Effector memory CD4-positive, alpha-beta T cell (primary cell): ENCODE measurements at regions not wholly inside any gene's neighbourhood (a gene's known extent, or its start where the extent isn't known, plus 50 kb on each side); places are given as distances from the start of the nearest gene placed in this dataset.
"Not testable (repeated sequence)": the region's sequence is repeated elsewhere in the genome, so short reads cannot be mapped to it uniquely, and the experiment has no call there.

Source experiments
- DNase-seq, 3 donors: peaks; one replicate each; pipeline ENCODE4 v3.0.0-alpha.2; 2020
- H3K27ac ChIP-seq: 2 replicates; pipeline ENCODE4 v1.7.0; 2013; ENCODE audit warnings: mild to moderate bottlenecking, low read length, moderate library complexity; ENCODE audit not compliant: insufficient read depth, poor library complexity, severe bottlenecking
- H3K27me3 ChIP-seq: replicated peaks from 2 replicates; pipeline ENCODE4 v1.7.0; 2013; ENCODE audit warnings: mild to moderate bottlenecking, low read length; ENCODE audit not compliant: insufficient read depth, control insufficient read depth, poor library complexity, severe bottlenecking
- H3K36me3 ChIP-seq: 2 replicates; pipeline ENCODE4 v1.7.0; 2013; ENCODE audit warnings: mild to moderate bottlenecking, low read length, moderate library complexity; ENCODE audit not compliant: control insufficient read depth, insufficient read depth
- H3K4me1 ChIP-seq: 2 replicates; pipeline ENCODE4 v1.7.0; 2013; ENCODE audit warnings: low read length, mild to moderate bottlenecking; ENCODE audit not compliant: control insufficient read depth, insufficient read depth, poor library complexity, severe bottlenecking
- H3K4me3 ChIP-seq: 2 replicates; pipeline ENCODE4 v1.7.0; 2013; ENCODE audit warnings: low read length, low read depth, mild to moderate bottlenecking; ENCODE audit not compliant: insufficient read depth, poor library complexity, severe bottlenecking
- H3K9me3 ChIP-seq: 2 replicates; pipeline ENCODE4 v1.7.0; 2013; ENCODE audit warnings: mild to moderate bottlenecking, low read length, moderate library complexity; ENCODE audit not compliant: control insufficient read depth

DNA sequence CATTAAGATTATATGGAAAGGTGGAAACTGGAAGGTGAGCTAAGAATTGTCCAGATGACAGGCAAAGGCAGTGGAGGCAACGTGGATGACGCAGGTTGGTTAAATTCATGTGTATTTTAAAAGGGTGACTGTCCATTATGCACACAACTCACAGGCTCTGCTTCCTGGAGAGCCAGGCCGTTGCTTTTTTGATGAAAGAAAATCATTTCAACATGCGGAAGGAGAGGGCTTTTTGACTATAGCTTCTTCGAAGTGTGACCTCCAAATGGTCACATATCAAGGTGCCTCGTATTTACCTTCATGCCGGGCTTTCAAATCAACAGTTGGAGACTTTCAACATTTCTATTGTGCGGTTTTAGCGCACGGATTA is 126.7 kb downstream of the MYCN start:
- no peak for DNase-seq
- Histone ChIP-seq H3K27ac (no peak overlapping the region), H3K36me3 (no peaks in the 10 kb centered on the region), H3K4me3 (no peak overlapping the region), H3K27me3 (no peaks in the 10 kb centered on the region), H3K4me1 (no peaks in the 10 kb centered on the region), H3K9me3 (no peaks in the 10 kb centered on the region)

- Histone ChIP-seq H3K36me3 (no peaks in the 10 kb centered on the region), H3K4me1 (no peaks in the 10 kb centered on the region), H3K27ac (no peak overlapping the region), H3K9me3 (no peaks in the 10 kb centered on the region), H3K4me3 (no peak overlapping the region), H3K27me3 (no peaks in the 10 kb centered on the region)
- no peak for DNase-seq
Observed at GRCh38 chr2:16066261-16067036, 126.1 kb downstream of the MYCN start.

DNA sequence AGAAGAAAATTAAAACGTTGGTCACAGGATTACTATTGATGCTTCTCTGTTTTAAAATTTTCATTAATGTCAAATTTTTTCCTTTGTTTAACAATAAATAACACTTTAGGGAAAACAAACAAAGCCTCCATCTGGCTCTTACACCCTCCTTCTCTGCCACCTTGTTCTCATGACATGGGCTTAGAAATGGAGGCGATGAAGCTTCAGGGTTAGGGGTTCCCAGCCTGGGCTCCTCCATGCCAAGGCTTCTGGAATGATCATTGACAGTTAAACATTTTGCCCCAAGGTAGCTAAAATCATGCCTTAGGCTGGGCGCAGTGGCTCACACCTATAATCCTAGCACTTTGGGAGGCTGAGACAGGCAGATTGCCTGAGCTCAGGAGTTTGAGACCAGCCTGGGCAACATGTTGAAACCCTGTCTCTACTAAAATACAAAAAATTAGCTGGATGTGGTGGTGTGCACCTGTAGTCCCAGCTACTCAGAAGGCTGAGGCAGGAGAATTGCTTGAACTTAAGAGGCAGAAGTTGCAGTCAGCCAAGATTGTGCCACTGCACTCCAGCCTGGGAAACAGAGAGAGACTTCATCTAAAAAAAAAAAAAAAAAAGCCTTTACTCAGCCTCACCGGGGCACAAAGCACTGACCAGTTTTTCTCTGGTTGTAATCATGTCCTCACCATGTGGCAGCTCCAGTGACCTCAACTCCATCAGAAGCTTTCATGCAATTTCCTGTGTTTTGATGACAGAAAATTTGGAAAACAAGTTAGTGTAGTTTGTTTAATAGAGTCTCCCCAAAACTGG is 125.1 kb downstream of the MYCN start:
- H3K27me3 ChIP-seq, DNase-seq, H3K36me3 ChIP-seq, H3K9me3 ChIP-seq, H3K4me1 ChIP-seq, H3K27ac ChIP-seq, H3K4me3 ChIP-seq: not testable (repeated sequence)

- no peaks in the 10 kb centered on the region for H3K4me1 ChIP-seq
- no peak overlapping the region for H3K4me3 ChIP-seq
- no peaks in the 10 kb centered on the region for H3K9me3 ChIP-seq
- no peaks in the 10 kb centered on the region for H3K27me3 ChIP-seq
- no peaks in the 10 kb centered on the region for H3K36me3 ChIP-seq
- no peak overlapping the region for H3K27ac ChIP-seq
- no peak for DNase-seq
Observed at GRCh38 chr2:16064745-16065144, 124.4 kb downstream of the MYCN start.

- Histone ChIP-seq H3K27ac (no peak overlapping the region), H3K27me3 (no peaks in the 10 kb centered on the region), H3K9me3 (no peaks in the 10 kb centered on the region), H3K4me1 (no peaks in the 10 kb centered on the region), H3K36me3 (no peaks in the 10 kb centered on the region), H3K4me3 (no peak overlapping the region)
- DNase-seq = no peak
Observed at GRCh38 chr2:16063955-16064633, 123.7 kb downstream of the MYCN start.

GRCh38 chr2:16063251-16063850 is 123.0 kb downstream of the MYCN start:
- no peak overlapping the region for H3K27ac ChIP-seq
- H3K4me3 ChIP-seq = no peak overlapping the region
- H3K4me1 ChIP-seq = no peaks in the 10 kb centered on the region
- H3K9me3 ChIP-seq = no peaks in the 10 kb centered on the region
- H3K27me3 ChIP-seq = no peaks in the 10 kb centered on the region
- no peak for DNase-seq
- H3K36me3 ChIP-seq = no peaks in the 10 kb centered on the region

GRCh38 chr2:16062471-16063250 is 122.3 kb downstream of the MYCN start:
- no peak for DNase-seq
- H3K4me3 ChIP-seq = no peak overlapping the region
- no peaks in the 10 kb centered on the region for H3K9me3 ChIP-seq
- no peaks in the 10 kb centered on the region for H3K4me1 ChIP-seq
- no peaks in the 10 kb centered on the region for H3K36me3 ChIP-seq
- H3K27ac ChIP-seq = no peak overlapping the region
- no peaks in the 10 kb centered on the region for H3K27me3 ChIP-seq

GRCh38 chr2:16061441-16062217 is 121.3 kb downstream of the MYCN start:
- Histone ChIP-seq H3K9me3 (no peaks in the 10 kb centered on the region), H3K4me1 (no peaks in the 10 kb centered on the region), H3K36me3 (no peaks in the 10 kb centered on the region), H3K27me3 (no peaks in the 10 kb centered on the region), H3K4me3 (no peak overlapping the region), H3K27ac (no peak overlapping the region)
- DNase-seq = no peak

GRCh38 chr2:16060936-16061338 is 120.6 kb downstream of the MYCN start:
- no peak overlapping the region for H3K27ac ChIP-seq
- no peaks in the 10 kb centered on the region for H3K9me3 ChIP-seq
- DNase-seq = no peak
- no peaks in the 10 kb centered on the region for H3K4me1 ChIP-seq
- no peak overlapping the region for H3K4me3 ChIP-seq
- no peaks in the 10 kb centered on the region for H3K27me3 ChIP-seq
- no peaks in the 10 kb centered on the region for H3K36me3 ChIP-seq
